PC-3 (cell line): ENCODE measurements at regions not wholly inside any gene's neighbourhood (a gene's known extent, or its start where the extent isn't known, plus 50 kb on each side); places are given as distances from the start of the nearest gene placed in this dataset.

Experiments used
- ATAC-seq: fragments of 200-7000 bp; cut with Tn5 transposase; 2 replicates; pipeline ENCODE4 v1.9.1; 2020; ENCODE audit warnings: mild to moderate bottlenecking, moderate library complexity
- BruUV-seq: library from RNA; stranded (reverse); fragments of 400-500 nt; replicated peaks from 2 replicates; lab custom pipeline; 2021; lab: Mats Ljungman, UMichigan
- CTCF ChIA-PET: fragments of 300-600 bp; sonication (Branson Sonifier 250); formaldehyde crosslinking; loops from one replicate; lab custom pipeline; 2022; ENCODE audit warnings: antibody characterized with exemption; lab: Charles Lee
- POLR2A ChIA-PET: fragments of 300-600 bp; sonication (Branson Sonifier 250); formaldehyde crosslinking; loops from one replicate; lab custom pipeline; 2022; ENCODE audit warnings: antibody characterized with exemption; ENCODE audit not compliant: unreplicated experiment; lab: Charles Lee
- DNase-seq: peaks from one replicate; pipeline ENCODE4 v3.0.0-alpha.2; 2015
- H2AFZ ChIP-seq: fragments of 300-600 bp; sonication (generic); 2 replicates; pipeline ENCODE4 v1.6.0; 2016; ENCODE audit warnings: antibody characterized with exemption, low read length
- H3F3A ChIP-seq: fragments of 300-600 bp; sonication (generic); one replicate; pipeline ENCODE4 v1.6.0; 2017; ENCODE audit warnings: antibody characterized with exemption, low read length, control low read depth, mild to moderate bottlenecking; ENCODE audit not compliant: unreplicated experiment
- H3K27ac ChIP-seq: fragments of 300-600 bp; sonication (generic); 2 replicates; pipeline ENCODE4 v1.5.1; 2016; ENCODE audit warnings: mild to moderate bottlenecking, low read length
- H3K27me3 ChIP-seq: fragments of 300-600 bp; sonication (generic); 2 replicates; pipeline ENCODE4 v1.6.1; 2016; ENCODE audit warnings: low read length, mixed read lengths
- H3K36me3 ChIP-seq: fragments of 300-600 bp; sonication (generic); 2 replicates; pipeline ENCODE4 v1.6.1; 2016; ENCODE audit warnings: low read depth, mixed run types, low read length, mixed read lengths
- H3K4me1 ChIP-seq: fragments of 300-600 bp; sonication (generic); 2 replicates; pipeline ENCODE4 v1.5.1; 2016; ENCODE audit warnings: low read length; ENCODE audit not compliant: insufficient read depth
- H3K4me2 ChIP-seq: fragments of 300-600 bp; sonication (generic); 2 replicates; pipeline ENCODE4 v1.6.0; 2016; ENCODE audit warnings: low read length
- H3K4me3 ChIP-seq: fragments of 300-600 bp; sonication (generic); 2 replicates; pipeline ENCODE4 v1.5.1; 2016; ENCODE audit warnings: mild to moderate bottlenecking, low read length, mixed read lengths
- H3K79me2 ChIP-seq: fragments of 300-600 bp; sonication (generic); 2 replicates; pipeline ENCODE4 v1.6.1; 2017; ENCODE audit warnings: low read length, mixed read lengths
- H3K9ac ChIP-seq: fragments of 300-600 bp; sonication (generic); 2 replicates; pipeline ENCODE4 v1.6.0; 2016; ENCODE audit warnings: mild to moderate bottlenecking, low read length
- H3K9me2 ChIP-seq: fragments of 300-600 bp; sonication (generic); replicated peaks from 2 replicates; pipeline ENCODE4 v1.6.1; 2016; ENCODE audit warnings: mixed run types, low read length, mixed read lengths
- H3K9me3 ChIP-seq: fragments of 300-600 bp; sonication (generic); 2 replicates; pipeline ENCODE4 v1.6.1; 2016; ENCODE audit warnings: low read length, mixed read lengths
- H4K20me1 ChIP-seq: fragments of 300-600 bp; sonication (generic); 2 replicates; pipeline ENCODE4 v1.6.1; 2016; ENCODE audit warnings: low read length, mixed read lengths
- CTCF ChIP-seq: fragments of 300-600 bp; sonication (generic); conservative IDR thresholded peaks from 2 replicates; pipeline ENCODE4 v1.5.1; 2017; ENCODE audit warnings: antibody characterized with exemption, low read depth, mild to moderate bottlenecking, low read length
- EZH2 ChIP-seq: fragments of 300-600 bp; sonication (generic); IDR thresholded peaks from one replicate; pipeline ENCODE4 v1.6.1; 2017; ENCODE audit warnings: antibody characterized with exemption, mild to moderate bottlenecking, low read length; ENCODE audit not compliant: unreplicated experiment
- EZH2phosphoT487 ChIP-seq: fragments of 300-600 bp; sonication (generic); IDR thresholded peaks from 2 replicates; pipeline ENCODE4 v1.6.1; 2018; ENCODE audit warnings: mild to moderate bottlenecking, antibody characterized with exemption, low read length, borderline replicate concordance
- intact Hi-C: fragments of 100-400 bp; cut with micrococcal nuclease; formaldehyde crosslinking; loops from 2 replicates; pipeline ENCODE4 v1.9.0; 2023

GRCh38 chr1:173295995-173296394, 88.9 kb upstream of the TNFSF4 start:
- Histone ChIP-seq H3K9me3 (no peaks in the 10 kb centered on the region), H3K9me2 (peaks cover 20% of the 10 kb centered on the region), H4K20me1 (no peaks in the 10 kb centered on the region), H3K36me3 (no peaks in the 10 kb centered on the region), H3K4me1 (peaks cover 10% of the 10 kb centered on the region), H3K27ac (no peak overlapping the region), H2AFZ (no peak overlapping the region), H3K4me3 (no peak overlapping the region), H3K4me2 (no peak overlapping the region), H3K27me3 (no peaks in the 10 kb centered on the region), H3F3A (no peaks in the 10 kb centered on the region), H3K79me2 (no peaks in the 10 kb centered on the region), H3K9ac (no peak overlapping the region)
- ATAC-seq (no peak), DNase-seq (no peak)
- CTCF ChIA-PET: no interaction called here
- no TSS peak for BruUV-seq
- intact Hi-C loops: no loop called here
- no peak for TF ChIP-seq CTCF
- TF ChIP-seq EZH2: no peak
- POLR2A ChIA-PET: no interaction called here

GRCh38 chr1:173297798-173298391, 90.8 kb upstream of the TNFSF4 start:
- Histone ChIP-seq H3K79me2 (no peaks in the 10 kb centered on the region), H3K9ac (no peak overlapping the region), H3K4me1 (peaks cover 19% of the 10 kb centered on the region), H4K20me1 (no peaks in the 10 kb centered on the region), H3K27me3 (no peaks in the 10 kb centered on the region), H3K4me3 (no peak overlapping the region), H3K9me2 (peaks cover 20% of the 10 kb centered on the region), H3K9me3 (no peaks in the 10 kb centered on the region), H3F3A (no peaks in the 10 kb centered on the region), H3K36me3 (no peaks in the 10 kb centered on the region), H2AFZ (no peak overlapping the region), H3K27ac (no peak overlapping the region), H3K4me2 (no peak overlapping the region)
- ATAC-seq (no peak), DNase-seq (no peak)
- intact Hi-C loops: loop anchor here (1.0 kb wide), 1 partner anchor 8 kb away; no protein-coding TSS in a partner anchor
- no peak for TF ChIP-seq EZH2phosphoT487
- TF ChIP-seq CTCF: no peak
- POLR2A ChIA-PET: no interaction called here
- CTCF ChIA-PET: no interaction called here
- no TSS peak for BruUV-seq
